ENCODE measurements at regions not wholly inside any gene's neighbourhood (a gene's known extent, or its start where the extent isn't known, plus 50 kb on each side); places are given as distances from the start of the nearest gene placed in this dataset.

DNA sequence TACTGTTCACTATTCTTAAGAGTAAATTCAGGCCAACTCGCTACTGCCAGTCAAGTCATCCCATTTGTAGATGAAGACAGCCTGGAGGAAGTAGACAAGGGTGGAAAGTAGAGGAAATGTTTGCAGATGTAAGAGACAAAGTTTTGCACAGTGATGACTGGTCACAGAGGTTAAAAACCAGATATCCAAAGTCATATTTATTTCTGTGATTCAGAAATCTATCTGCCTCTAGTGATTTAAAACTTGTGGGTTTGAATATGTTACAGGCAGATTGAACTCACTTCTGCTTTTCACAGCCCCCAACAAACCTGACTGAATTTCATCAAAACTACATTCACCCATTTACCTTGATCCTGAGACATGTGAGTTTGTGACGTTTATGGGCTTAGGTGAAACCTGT, 484.7 kb upstream of the C1orf87 start:
- TF ChIP-seq, protein P1, sequence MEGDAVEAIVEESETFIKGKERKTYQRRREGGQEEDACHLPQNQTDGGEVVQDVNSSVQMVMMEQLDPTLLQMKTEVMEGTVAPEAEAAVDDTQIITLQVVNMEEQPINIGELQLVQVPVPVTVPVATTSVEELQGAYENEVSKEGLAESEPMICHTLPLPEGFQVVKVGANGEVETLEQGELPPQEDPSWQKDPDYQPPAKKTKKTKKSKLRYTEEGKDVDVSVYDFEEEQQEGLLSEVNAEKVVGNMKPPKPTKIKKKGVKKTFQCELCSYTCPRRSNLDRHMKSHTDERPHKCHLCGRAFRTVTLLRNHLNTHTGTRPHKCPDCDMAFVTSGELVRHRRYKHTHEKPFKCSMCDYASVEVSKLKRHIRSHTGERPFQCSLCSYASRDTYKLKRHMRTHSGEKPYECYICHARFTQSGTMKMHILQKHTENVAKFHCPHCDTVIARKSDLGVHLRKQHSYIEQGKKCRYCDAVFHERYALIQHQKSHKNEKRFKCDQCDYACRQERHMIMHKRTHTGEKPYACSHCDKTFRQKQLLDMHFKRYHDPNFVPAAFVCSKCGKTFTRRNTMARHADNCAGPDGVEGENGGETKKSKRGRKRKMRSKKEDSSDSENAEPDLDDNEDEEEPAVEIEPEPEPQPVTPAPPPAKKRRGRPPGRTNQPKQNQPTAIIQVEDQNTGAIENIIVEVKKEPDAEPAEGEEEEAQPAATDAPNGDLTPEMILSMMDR (IDR thresholded peaks at IDR 0.05; ENCODE audit: insufficient read depth, low read length) = no peak
- TF ChIP-seq, protein P2, sequence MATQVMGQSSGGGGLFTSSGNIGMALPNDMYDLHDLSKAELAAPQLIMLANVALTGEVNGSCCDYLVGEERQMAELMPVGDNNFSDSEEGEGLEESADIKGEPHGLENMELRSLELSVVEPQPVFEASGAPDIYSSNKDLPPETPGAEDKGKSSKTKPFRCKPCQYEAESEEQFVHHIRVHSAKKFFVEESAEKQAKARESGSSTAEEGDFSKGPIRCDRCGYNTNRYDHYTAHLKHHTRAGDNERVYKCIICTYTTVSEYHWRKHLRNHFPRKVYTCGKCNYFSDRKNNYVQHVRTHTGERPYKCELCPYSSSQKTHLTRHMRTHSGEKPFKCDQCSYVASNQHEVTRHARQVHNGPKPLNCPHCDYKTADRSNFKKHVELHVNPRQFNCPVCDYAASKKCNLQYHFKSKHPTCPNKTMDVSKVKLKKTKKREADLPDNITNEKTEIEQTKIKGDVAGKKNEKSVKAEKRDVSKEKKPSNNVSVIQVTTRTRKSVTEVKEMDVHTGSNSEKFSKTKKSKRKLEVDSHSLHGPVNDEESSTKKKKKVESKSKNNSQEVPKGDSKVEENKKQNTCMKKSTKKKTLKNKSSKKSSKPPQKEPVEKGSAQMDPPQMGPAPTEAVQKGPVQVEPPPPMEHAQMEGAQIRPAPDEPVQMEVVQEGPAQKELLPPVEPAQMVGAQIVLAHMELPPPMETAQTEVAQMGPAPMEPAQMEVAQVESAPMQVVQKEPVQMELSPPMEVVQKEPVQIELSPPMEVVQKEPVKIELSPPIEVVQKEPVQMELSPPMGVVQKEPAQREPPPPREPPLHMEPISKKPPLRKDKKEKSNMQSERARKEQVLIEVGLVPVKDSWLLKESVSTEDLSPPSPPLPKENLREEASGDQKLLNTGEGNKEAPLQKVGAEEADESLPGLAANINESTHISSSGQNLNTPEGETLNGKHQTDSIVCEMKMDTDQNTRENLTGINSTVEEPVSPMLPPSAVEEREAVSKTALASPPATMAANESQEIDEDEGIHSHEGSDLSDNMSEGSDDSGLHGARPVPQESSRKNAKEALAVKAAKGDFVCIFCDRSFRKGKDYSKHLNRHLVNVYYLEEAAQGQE (IDR thresholded peaks at IDR 0.05; ENCODE audit: insufficient replicate concordance, low read depth) = no peak
- TF ChIP-seq POLR2AphosphoS5 (IDR thresholded peaks at IDR 0.05; ENCODE audit: low read depth) (no peak), SPI1 (IDR thresholded peaks at IDR 0.05; ENCODE audit: borderline replicate concordance, low read depth) (0 out of 2 replicates have a peak, but pooled peaks have one; percentile 14), GABPA (IDR thresholded peaks at IDR 0.05; ENCODE audit: low read depth) (no peak)

Data from HL-60 (cell line).